HG03095 (cell line): ENCODE measurements at regions not wholly inside any gene's neighbourhood (a gene's known extent, or its start where the extent isn't known, plus 50 kb on each side); places are given as distances from the start of the nearest gene placed in this dataset.
A peak's percentile ranks its signal among the peaks of the same experiment; 100 is the strongest.

Source experiments
- ATAC-seq: cut with Tn5 transposase; IDR thresholded peaks from one replicate; pipeline ENCODE4 v1.9.1; 2021; ENCODE audit warnings: moderate library complexity; ENCODE audit not compliant: unreplicated experiment

DNA sequence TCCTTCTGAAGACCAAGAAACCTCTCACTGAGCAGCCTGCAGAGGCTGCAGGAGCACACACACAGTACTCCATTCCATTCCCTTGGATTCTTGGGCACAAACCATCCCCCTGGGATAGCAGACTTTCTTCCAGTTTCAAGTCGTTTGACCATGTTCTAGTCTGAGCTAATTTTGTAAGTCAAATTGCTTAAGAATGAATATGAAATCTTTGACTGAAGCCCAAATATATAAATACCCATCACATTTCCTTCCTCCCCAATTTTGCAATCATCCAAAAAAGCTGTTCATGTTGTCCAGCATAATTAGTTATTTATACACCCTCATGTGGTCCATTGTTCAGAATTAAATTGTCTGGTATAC, 231.2 kb upstream of the TPRG1 start:
- ATAC-seq: no peak

DNA sequence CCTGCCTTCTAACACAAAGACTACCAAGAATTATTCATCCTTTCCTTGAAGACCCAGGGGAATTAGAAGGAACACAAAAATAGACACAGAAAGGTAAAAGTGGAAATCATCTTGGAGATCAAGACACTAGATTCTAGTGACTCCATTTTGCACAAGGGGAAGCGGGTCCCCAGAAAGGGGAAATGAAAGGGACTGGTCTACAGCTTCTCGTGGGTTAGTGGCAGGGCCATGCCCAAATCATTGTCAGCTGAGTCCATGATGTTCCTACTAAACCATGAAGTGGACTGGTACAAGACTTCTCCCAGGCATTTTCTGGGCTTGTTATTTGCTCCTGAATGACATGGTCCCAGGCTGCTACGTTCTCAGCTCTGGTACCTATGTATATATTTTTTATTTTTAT, 230.7 kb upstream of the TPRG1 start:
- no peak for ATAC-seq

DNA sequence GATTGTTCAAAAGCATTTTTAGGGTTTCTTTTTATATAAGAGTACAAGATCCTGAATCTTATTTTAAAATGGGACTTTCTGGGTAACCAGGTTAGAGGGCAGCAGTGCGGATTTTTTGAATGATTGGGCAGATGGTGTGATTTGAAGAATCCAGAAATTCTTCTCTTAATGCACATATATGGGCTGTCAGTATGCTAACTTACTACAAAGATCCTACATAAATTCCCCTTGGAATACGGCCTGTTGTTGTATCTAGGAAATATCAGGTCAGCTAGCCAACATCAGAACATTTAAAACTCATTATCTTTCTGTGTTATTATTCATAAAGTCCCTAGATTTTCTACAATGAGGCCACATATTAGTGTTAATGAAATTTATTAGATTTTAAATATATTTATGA, 229.6 kb upstream of the TPRG1 start:
- no peak for ATAC-seq

DNA sequence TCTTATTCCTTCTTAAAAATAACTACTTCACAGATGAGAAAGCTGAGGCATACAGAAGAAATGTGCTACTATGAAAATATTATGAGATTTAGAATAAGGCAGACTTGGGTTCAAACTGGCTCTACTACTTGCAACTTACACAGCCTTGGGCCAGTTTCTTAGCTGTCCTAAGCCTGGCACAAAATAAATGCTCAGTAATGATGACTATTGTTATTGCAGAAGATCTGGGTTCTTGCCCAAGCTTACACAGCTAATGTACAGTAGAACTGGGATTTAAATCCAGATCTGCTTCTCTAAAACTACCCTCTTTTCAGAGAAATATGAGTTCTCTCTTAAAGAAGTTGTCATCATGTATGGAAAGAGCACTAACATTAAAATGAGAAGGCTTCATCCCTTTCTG, 228.2 kb upstream of the TPRG1 start:
- ATAC-seq: no peak

DNA sequence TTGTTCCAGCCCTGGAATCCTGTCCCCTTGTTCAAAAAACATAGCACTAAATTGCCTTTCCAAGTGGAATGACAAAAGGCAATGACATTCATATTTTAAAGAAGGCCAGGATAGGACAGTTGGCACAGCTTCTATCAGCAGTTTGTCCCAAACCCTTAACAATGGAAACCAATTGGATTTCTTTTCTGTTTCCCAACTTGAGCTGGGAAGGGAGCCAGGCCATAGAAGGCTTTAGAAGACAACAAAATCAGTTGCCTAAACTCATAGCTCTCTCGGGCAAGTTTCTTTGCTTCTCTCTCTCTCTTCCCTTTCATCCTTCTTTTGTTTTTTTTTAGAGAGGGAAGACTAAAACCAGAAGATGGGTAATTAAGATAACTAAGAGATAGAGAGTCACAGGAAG, 227.7 kb upstream of the TPRG1 start:
- no peak for ATAC-seq

DNA sequence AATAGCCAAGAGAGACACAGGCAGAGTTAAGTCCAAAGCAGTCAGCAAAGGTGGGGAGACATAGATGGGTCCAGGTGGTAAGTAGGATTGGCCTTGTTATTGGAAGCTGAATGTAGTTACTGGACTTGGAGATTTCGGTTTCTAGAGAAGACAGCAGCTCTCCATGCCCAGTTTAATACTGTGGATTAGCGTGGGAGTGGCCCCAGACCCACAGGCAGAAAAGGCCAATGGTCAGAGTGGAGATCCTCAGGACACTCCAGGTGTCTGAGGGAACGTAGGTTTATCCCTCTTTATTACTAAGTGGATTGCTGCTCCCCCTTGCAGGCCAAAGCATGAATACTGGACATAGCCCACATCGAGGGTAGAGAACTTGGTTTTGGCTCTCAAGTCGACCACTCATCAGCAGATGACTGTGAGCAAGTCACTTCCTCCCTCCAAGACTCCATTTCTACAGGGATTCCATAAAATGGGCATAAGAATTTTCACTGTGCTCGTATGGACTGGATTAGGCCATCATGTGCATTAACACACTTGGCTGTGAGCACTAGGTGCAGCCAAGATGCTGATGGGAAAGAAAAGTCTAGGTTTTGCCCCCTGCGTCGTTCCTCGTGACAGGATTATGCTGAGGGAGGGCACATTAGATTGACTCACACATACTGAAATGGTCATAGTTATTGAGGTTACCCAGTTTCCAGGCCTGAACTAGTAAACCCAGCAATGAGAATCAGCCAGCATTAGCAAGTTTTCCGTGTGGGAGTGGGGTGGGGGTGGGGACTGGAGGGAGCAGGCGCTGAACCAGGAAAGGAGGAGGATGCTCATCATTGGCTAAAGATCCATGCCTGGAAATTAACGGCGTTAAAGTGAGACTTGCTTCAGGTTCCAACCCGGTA, 225.2 kb upstream of the TPRG1 start:
- ATAC-seq: no peak

DNA sequence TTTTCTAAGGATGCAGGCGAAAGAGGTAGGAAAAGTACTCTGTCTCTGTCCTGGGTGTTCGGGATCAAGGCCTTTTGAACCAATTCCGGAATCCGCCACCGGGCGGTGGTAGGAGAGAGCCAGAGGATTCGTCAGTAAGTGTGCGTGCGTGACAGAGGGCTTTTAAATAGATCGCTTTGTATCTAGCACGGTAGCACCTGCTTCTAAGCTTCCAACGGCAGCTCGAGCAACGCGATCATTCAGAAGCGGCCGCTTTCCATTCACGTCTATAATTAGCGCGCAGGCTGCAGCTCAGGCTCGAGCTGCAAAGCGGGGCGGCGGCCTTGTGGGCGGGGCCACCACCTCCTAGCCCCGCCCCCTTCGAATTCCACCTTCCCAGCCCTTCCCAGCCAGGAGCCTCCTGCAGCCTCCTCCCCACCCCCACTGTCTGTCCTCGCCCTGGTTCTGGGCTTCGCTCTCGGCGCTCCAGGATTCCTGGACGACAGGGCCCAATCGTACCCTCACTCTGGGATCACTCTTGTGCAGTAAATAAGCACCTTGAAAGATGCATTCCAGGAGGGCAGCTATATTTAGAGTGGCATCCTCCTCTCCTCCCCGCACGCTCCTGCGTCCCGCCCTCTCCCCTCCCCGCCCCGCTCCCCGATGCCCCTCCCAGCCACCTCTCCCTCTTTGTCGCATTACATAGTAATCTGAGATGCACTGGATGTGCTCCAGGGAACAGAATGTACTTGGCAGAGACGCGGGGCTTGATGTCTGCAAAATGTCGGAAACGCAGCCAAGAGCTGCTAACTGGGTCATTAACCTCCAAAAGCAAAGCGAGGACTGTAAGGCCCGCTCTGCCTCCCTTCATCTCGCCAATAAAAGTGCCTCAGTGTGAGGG, 224.1 kb upstream of the TPRG1 start:
- ATAC-seq: no peak

DNA sequence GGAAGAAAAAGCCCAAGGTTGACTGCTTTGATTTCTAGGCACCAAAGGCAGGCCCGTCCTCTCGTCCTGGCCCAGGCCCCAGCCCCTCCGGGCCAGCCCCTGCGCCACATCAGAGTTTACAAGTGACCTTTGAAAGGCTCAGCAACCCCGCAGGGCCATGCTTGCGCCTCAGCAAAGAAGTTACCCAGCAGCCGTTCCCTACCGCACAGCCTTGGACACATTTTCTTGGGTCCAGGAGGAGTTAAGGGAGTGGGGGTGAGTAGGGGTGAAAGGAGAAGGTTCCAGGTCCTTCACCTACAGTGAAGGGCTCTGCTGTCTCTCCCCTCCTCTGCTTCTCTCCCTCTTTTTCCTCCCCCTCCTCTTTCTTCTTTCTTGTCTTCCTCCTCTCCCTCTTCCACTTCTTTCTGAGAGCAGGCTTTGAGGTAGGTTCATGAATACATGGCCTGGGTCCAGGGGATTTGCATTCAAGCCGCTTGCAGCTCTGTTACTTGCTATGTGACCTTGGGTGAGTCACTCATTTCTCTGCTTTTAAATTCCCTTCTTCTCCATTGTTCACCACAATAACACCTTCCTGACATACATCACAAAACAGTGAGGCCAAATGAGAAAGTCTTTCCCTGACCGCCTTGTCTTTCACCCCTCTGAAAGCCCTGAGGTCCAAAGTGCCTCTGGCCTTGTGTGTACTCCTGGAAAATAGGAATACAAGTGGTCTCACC, 223.3 kb upstream of the TPRG1 start:
- no peak for ATAC-seq

DNA sequence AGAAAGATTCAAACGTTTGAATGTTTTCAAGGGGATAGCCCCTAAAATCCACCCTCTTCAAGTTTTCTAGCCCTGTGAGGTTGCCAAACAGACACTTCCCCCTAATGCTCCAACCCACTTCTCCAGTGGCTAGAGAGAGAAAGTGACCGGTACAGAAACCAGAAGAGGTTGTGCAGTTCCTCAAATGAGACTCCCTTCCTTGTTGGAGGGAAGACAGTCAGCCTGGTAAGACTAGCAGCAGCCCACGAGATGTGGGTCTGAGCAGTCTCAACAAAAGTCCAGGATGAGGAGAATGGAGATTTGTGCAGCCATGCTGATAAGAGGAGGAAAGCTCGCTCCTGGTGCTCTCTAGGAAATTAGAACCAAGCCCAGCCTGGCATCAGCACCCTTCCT, 222.8 kb upstream of the TPRG1 start:
- ATAC-seq: no peak

DNA sequence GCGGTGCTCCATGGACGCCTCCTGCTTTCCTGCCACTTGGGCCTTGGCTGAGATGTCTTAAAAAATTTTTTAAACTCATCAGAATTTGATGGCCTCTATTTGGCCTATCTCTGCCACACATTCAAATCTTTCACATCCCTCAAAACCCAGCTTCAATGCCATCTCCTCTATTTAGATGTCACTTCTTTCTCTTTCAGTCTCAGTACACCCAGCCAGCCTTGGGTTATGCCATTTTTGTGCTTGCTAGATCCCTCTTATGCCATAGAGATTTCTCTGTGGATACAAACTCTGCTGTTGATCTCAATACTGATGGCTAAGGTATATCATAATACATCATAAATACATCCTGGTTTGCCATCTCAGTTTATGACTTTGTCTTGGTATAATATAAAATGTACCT, 222.3 kb upstream of the TPRG1 start:
- ATAC-seq: no peak

DNA sequence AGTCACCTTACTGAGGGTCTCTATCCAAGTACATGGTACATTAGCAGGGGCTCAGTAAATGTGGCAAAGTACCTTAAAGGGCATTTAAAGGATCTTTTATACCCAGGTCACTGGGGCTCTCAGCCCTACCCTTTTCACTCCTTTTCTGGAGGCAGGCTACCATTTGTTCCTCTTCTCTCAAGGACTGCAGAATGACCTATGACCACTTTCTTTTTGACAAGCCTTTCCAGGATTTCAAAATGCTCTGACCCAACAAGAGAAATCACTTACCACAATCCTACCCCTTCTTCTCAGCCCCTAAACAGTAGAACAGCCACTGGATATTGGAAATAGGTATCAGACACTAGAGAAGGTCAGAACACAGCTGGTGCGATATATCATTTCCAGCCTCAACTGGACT, 221.8 kb upstream of the TPRG1 start:
- no peak for ATAC-seq

DNA sequence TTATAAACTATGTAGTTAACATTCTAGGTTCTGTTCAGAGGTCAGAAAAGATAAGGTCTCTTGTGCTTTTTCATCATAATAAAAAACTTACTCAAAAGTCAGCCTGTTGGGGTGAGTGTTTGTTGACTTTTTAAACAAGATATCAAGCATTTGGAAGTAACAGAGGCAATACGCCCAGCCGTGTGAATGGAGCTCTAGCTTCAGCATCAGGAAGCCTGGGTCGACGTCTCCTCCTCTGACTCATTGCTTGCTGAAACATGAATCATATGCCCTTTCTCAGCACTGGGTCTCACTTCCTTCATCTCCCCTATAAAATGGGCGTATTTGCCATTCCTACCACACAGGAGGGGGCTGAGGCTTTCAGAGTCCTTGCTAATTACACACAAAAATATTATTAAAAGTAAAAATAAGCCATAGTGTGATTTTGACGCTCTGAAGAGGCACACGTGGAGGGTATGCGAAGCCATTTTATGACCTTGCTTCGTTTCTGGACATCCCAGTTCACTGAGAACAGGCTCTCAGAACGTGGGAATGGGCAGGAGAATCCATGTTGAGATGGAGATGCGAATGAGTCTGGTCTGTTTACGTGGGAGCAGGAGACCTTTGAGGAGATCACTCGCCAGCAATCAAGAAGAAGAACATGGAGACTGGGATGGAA, 220.8 kb upstream of the TPRG1 start:
- ATAC-seq: no peak

DNA sequence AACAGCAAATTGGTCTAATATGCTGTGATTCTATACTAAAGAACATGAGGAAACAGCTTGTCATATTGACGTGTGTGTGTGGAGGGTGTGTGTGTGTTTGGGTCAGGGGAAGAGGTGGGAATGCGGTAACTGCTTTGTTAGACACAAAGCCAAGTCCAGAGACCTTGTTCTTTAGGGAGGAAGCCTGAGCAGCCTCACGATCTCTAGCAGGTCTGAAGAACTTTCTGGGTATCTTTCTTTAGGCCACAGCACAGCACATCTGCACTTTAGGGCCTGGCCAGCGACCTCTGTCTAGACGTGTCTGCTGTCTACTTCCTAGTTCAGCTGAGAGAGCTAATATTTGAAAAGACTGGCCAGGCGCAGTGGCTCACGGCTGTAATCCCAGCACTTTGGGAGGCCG, 220.0 kb upstream of the TPRG1 start:
- ATAC-seq: no peak

DNA sequence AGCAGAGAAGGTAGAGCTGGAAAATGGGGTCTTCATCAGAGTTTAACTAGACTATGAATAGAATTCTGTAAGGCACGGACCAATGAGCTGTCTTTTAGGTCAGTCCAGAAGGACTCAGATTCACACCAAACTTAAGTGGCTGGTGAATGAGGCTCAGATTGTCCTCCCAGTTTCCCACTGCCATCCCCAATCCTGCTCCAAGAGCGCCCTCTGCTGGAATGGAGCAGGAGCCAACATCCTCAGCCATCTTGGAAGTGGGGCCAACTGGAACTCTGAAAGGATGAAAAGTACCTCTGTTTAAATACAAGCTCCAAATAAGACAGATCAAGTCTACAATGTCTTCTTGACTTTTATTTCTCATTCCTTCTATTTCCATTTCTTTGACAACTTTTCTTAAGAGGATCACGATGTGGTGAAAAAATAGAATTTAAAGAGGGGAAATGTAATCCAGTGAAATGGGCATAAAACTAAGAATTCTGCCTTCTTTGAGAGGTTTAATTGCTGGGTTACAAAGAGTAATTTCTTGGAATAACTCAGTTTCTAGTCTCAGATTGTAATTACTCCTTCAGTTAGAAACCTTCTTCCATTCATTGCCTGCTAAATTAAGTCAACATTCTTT, 217.1 kb upstream of the TPRG1 start:
- ATAC-seq: peak; percentile 57

DNA sequence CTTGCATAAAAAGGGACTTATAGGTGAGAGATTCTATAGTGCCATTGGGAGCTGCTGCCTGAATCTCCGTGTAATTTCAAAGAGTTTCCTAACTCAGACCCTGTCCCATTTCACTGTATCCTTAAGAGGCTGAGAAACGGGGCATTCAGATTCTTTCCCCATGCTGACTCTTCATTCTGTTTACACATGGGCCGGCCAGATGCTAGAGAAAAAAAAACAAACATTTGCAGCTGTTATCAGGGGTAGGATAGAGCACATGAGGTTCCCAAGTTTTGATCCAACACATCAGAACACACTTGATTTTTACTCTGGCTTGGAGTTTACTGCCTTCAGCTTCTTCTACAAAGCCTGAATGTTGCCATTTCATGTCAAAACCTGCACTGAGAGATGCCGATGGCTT, 215.9 kb upstream of the TPRG1 start:
- no peak for ATAC-seq

DNA sequence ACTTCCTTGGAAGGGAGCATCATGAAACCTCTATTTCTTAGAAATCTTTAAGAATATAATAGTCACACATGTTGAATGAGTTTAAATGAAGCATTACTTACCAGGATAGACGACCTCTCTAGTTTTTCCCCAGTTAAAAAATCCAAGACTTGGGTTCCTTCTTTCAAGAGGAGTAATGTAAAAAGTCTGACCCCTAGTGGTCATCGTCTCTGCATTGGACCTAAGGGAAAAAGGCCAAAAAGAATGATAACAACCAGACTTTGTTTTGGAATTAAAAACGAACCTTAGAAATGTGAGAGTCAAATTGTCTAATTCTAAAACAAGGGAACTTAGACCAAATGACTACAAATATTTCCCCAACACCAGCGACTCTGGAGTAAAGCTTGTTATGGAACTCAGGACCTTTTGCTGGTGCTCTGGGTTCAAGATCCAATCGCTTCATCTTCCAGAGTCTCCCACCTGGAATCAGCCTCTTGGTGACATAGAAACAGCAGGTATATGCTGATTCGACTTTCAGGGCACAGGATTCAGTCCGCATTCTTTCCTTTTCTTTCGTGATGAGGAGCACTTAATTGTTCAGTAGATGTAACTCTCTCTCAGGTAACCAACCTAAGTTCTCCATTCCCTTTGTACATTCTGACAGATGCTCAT, 214.8 kb upstream of the TPRG1 start:
- no peak for ATAC-seq

DNA sequence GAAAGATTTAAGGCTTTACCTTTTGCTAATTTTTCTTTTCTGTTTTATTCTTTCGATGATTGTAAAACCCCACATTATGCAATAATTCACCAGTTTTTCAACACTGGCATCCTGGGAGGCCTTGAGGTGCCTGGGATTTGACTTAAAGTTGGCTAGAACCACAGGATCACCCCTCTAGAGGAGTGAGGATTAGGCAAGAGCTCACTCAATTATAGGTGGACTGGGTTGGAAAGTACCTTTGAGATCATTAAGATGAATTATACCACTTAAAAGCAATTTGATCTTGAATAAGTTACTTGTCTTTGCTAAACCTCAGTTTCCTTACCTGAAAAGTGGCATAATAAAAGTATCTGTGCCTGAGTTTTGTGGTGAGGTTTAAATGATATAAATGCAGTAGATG, 212.8 kb upstream of the TPRG1 start:
- ATAC-seq: no peak

DNA sequence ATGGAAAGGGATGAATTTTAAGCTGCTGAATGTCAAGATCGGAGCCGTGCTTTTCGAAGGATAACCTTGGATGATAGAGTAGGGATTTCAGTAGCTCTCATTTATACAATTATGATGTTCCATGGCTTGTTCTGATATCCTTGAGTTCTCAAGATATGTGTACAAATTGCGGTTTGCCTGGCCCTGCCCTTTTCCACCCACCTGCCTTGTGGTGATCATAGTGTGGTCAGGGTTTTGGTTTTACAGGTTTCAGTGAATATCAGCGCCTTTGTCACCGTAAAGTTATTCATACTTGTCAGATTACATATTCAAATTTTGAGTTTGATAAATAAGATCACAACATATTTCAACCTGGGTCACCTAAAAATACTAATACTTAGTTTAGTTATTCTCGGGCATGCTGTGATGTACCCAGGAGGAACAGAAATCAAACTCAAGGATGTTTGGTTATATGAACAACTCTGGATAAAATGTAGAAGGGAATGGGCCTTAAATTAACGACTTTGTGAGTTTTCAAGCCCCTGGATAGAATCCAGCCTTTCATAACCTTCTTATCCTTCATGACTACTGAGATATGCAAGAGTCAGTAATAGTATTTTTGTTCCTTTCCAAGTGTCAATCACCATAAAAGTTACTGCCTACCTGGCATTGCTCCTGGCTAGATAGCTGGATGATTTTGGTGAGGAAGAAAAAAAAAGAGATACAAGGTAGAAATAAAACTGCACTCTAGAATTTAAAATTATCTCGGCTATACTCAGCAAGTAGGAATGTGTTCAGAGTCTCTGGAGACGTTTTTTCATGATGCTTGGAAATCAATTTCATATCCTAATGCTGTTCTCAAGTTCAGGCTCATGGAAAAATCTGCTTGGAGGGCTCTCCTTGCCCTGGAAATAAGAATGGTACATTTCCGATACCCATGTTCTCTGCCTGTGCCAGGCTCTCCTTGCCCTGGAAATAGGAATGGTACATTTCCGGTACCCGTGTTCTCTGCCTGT, 209.2 kb upstream of the TPRG1 start:
- no peak for ATAC-seq

DNA sequence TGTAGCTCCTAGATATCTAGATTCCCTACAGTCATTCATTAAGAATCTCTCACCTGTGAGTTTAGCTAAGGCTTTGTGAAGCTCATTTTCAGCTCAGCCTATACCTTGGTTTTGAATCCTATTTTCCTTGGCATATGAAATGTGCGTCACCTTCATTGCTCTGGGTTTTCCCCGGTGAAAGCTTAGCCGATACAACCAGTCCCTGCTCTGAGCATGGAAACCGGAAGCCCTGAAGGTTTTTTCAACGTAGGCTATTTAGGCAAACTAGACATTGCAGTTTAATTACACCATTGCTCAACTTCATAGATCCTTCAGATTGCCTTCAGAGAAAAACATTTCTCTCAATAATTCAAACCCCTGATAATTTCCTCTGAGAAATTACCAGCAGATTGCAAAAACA, 206.8 kb upstream of the TPRG1 start:
- no peak for ATAC-seq
